ENCODE measurements at regions not wholly inside any gene's neighbourhood (a gene's known extent, or its start where the extent isn't known, plus 50 kb on each side); places are given as distances from the start of the nearest gene placed in this dataset.

DNA sequence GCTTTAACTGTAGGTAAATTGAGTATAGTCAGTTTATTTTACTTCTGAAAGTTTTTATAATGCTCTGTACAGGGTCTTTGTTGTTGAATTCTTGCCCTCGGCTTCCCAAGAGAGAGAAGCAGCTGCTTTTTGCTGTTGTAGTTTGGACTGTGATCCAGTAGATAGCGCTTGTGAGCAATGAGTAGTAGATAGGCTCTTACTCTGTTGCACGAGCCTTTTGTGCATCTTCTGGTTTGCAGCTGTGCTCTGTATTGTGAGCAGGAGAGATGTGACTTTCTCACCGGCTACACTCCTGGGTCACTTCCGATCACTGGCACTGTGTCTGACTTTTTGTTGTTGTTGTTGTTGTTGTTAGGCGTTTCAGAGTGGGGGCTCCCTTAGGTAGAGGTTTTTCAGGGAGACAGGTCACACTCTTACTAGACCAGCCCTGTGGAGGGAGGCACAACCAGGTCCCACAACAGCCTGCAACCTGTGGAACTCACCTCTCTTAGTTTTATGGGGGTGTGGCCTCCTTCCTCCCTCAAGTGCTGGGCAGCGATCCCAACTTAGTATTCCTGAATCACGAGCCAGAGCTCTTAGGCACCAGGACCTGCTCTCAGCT lies 822.1 kb upstream of the GALNTL6 start:
- Histone ChIP-seq H3K4me1 (ENCODE audit: insufficient read depth) (no peaks in the 10 kb centered on the region), H2AFZ (no peak overlapping the region; the same call in 1 of the 2 replicates), H3K36me3 (ENCODE audit: insufficient read depth) (no peaks in the 10 kb centered on the region; the same call in 1 of the 2 replicates), H3K9me2 (ENCODE audit: insufficient read depth) (peaks cover 9% of the 10 kb centered on the region; the same call in 1 of the 2 replicates), H3K27ac (ENCODE audit: low read depth) (no peak overlapping the region), H3K79me2 (replicated peaks; ENCODE audit: insufficient read depth) (no peaks in the 10 kb centered on the region), H3K4me3 (no peak overlapping the region), H3K4me2 (no peak overlapping the region), H3F3A (replicated peaks; ENCODE audit: low read depth) (no peaks in the 10 kb centered on the region), H3K27me3 (ENCODE audit: insufficient read depth) (no peaks in the 10 kb centered on the region), H4K20me1 (replicated peaks; ENCODE audit: insufficient read depth) (no peaks in the 10 kb centered on the region)
- no peak for TF ChIP-seq JUNB (IDR thresholded peaks at IDR 0.05; ENCODE audit: unreplicated experiment)
- no peak for TF ChIP-seq EZH2 (IDR thresholded peaks at IDR 0.05; ENCODE audit: low read depth, unreplicated experiment)
- TF ChIP-seq CTCF (conservative IDR thresholded peaks at IDR 0.05; ENCODE audit: low read depth in 2 of 2), result peak; percentile 76 to 82
- TF ChIP-seq, protein P1, sequence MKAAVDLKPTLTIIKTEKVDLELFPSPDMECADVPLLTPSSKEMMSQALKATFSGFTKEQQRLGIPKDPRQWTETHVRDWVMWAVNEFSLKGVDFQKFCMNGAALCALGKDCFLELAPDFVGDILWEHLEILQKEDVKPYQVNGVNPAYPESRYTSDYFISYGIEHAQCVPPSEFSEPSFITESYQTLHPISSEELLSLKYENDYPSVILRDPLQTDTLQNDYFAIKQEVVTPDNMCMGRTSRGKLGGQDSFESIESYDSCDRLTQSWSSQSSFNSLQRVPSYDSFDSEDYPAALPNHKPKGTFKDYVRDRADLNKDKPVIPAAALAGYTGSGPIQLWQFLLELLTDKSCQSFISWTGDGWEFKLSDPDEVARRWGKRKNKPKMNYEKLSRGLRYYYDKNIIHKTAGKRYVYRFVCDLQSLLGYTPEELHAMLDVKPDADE (IDR thresholded peaks at IDR 0.05), result no peak
- TF ChIP-seq CREB1 (CRISPR knock-in tag; IDR thresholded peaks at IDR 0.05; ENCODE audit: low read depth), result 0 out of 2 replicates have a peak, but pooled peaks have one; percentile 13
- TF ChIP-seq, protein P2, sequence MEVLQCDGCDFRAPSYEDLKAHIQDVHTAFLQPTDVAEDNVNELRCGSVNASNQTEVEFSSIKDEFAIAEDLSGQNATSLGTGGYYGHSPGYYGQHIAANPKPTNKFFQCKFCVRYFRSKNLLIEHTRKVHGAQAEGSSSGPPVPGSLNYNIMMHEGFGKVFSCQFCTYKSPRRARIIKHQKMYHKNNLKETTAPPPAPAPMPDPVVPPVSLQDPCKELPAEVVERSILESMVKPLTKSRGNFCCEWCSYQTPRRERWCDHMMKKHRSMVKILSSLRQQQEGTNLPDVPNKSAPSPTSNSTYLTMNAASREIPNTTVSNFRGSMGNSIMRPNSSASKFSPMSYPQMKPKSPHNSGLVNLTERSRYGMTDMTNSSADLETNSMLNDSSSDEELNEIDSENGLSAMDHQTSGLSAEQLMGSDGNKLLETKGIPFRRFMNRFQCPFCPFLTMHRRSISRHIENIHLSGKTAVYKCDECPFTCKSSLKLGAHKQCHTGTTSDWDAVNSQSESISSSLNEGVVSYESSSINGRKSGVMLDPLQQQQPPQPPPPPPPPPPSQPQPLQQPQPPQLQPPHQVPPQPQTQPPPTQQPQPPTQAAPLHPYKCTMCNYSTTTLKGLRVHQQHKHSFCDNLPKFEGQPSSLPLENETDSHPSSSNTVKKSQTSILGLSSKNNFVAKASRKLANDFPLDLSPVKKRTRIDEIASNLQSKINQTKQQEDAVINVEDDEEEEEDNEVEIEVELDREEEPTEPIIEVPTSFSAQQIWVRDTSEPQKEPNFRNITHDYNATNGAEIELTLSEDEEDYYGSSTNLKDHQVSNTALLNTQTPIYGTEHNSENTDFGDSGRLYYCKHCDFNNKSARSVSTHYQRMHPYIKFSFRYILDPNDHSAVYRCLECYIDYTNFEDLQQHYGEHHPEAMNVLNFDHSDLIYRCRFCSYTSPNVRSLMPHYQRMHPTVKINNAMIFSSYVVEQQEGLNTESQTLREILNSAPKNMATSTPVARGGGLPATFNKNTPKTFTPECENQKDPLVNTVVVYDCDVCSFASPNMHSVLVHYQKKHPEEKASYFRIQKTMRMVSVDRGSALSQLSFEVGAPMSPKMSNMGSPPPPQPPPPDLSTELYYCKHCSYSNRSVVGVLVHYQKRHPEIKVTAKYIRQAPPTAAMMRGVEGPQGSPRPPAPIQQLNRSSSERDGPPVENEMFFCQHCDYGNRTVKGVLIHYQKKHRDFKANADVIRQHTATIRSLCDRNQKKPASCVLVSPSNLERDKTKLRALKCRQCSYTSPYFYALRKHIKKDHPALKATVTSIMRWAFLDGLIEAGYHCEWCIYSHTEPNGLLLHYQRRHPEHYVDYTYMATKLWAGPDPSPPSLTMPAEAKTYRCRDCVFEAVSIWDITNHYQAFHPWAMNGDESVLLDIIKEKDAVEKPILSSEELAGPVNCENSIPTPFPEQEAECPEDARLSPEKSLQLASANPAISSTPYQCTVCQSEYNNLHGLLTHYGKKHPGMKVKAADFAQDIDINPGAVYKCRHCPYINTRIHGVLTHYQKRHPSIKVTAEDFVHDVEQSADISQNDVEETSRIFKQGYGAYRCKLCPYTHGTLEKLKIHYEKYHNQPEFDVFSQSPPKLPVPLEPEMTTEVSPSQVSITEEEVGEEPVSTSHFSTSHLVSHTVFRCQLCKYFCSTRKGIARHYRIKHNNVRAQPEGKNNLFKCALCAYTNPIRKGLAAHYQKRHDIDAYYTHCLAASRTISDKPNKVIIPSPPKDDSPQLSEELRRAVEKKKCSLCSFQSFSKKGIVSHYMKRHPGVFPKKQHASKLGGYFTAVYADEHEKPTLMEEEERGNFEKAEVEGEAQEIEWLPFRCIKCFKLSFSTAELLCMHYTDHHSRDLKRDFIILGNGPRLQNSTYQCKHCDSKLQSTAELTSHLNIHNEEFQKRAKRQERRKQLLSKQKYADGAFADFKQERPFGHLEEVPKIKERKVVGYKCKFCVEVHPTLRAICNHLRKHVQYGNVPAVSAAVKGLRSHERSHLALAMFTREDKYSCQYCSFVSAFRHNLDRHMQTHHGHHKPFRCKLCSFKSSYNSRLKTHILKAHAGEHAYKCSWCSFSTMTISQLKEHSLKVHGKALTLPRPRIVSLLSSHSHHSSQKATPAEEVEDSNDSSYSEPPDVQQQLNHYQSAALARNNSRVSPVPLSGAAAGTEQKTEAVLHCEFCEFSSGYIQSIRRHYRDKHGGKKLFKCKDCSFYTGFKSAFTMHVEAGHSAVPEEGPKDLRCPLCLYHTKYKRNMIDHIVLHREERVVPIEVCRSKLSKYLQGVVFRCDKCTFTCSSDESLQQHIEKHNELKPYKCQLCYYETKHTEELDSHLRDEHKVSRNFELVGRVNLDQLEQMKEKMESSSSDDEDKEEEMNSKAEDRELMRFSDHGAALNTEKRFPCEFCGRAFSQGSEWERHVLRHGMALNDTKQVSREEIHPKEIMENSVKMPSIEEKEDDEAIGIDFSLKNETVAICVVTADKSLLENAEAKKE (CRISPR knock-in tag; IDR thresholded peaks at IDR 0.05), result 0 out of 2 replicates have a peak, but pooled peaks have one; percentile 41
- no peaks in the 10 kb centered on the region for H3K27me3 Mint-ChIP-seq (ENCODE audit: insufficient read depth, low read depth, poor library complexity)
- ATAC-seq (peak; percentile 98), DNase-seq (ENCODE audit: low spot score) (peak; percentile 82)
- peaks cover 17% of the 10 kb centered on the region for H3K9me3 Mint-ChIP-seq
- H3K4me1 Mint-ChIP-seq, result peaks cover 2% of the 10 kb centered on the region; the same call in 1 of the 3 replicates
- H3K4me3 Mint-ChIP-seq, result no peak overlapping the region
- no peak overlapping the region for H3K27ac Mint-ChIP-seq
- peaks cover 17% of the 10 kb centered on the region; the same call in 2 of the 3 replicates for H3K36me3 Mint-ChIP-seq (ENCODE audit: low read depth)

Data from GM23338 (cell line).